SW480 (cell line): ENCODE measurements at regions not wholly inside any gene's neighbourhood (a gene's known extent, or its start where the extent isn't known, plus 50 kb on each side); places are given as distances from the start of the nearest gene placed in this dataset.

Experiments used
- DNase-seq: peaks from one replicate; pipeline ENCODE4 v3.0.0-alpha.2; 2016; ENCODE audit warnings: low spot score

- DNase-seq: no peak
These were observed 54.4 kb upstream of the PIK3R1 start for GRCh38 chr5:68161156-68161555.

- DNase-seq: no peak
These were observed 56.2 kb upstream of the PIK3R1 start for GRCh38 chr5:68159224-68159951.

- DNase-seq: no peak
These were observed 59.6 kb upstream of the PIK3R1 start for GRCh38 chr5:68155940-68156339.

GRCh38 chr5:68154119-68154857 is 61.3 kb upstream of the PIK3R1 start:
- no peak for DNase-seq

- no peak for DNase-seq
These were observed 63.7 kb upstream of the PIK3R1 start for GRCh38 chr5:68151812-68152211.

- no peak for DNase-seq
These were observed 66.4 kb upstream of the PIK3R1 start for GRCh38 chr5:68149189-68149588.

- DNase-seq: no peak
These were observed 67.5 kb upstream of the PIK3R1 start for GRCh38 chr5:68148096-68148495.

GRCh38 chr5:68147659-68148058 is 67.9 kb upstream of the PIK3R1 start:
- DNase-seq: no peak

- DNase-seq: no peak
These were observed 74.1 kb upstream of the PIK3R1 start for GRCh38 chr5:68141494-68141893.

GRCh38 chr5:68140763-68141162 is 74.8 kb upstream of the PIK3R1 start:
- DNase-seq: no peak

GRCh38 chr5:68139611-68140441 is 75.7 kb upstream of the PIK3R1 start:
- DNase-seq: no peak

- no peak for DNase-seq
These were observed 77.9 kb upstream of the PIK3R1 start for GRCh38 chr5:68137511-68138140.

- no peak for DNase-seq
These were observed 80.8 kb upstream of the PIK3R1 start for GRCh38 chr5:68134669-68135313.

- no peak for DNase-seq
These were observed 81.4 kb upstream of the PIK3R1 start for GRCh38 chr5:68134033-68134668.

- DNase-seq: no peak
These were observed 85.3 kb upstream of the PIK3R1 start for GRCh38 chr5:68130253-68130652.

- no peak for DNase-seq
These were observed 86.2 kb upstream of the PIK3R1 start for GRCh38 chr5:68129364-68129763.

GRCh38 chr5:68126886-68127285 is 88.7 kb upstream of the PIK3R1 start:
- no peak for DNase-seq

GRCh38 chr5:68122439-68123328 is 92.9 kb upstream of the PIK3R1 start:
- DNase-seq: no peak

GRCh38 chr5:68116868-68117411 is 98.6 kb upstream of the PIK3R1 start:
- DNase-seq: no peak

GRCh38 chr5:68116408-68116807 is 99.1 kb upstream of the PIK3R1 start:
- DNase-seq: no peak
